ELF-1 (cell line): ENCODE measurements at regions not wholly inside any gene's neighbourhood (a gene's known extent, or its start where the extent isn't known, plus 50 kb on each side); places are given as distances from the start of the nearest gene placed in this dataset.
A peak's percentile ranks its signal among the peaks of the same experiment; 100 is the strongest.
"Not testable (repeated sequence)": the region's sequence is repeated elsewhere in the genome, so short reads cannot be mapped to it uniquely, and the experiment has no call there.

Experiments used
- DNase-seq: peaks from one replicate; pipeline ENCODE4 v3.0.0-alpha.2; 2016; ENCODE audit warnings: low read depth, low spot score

DNA sequence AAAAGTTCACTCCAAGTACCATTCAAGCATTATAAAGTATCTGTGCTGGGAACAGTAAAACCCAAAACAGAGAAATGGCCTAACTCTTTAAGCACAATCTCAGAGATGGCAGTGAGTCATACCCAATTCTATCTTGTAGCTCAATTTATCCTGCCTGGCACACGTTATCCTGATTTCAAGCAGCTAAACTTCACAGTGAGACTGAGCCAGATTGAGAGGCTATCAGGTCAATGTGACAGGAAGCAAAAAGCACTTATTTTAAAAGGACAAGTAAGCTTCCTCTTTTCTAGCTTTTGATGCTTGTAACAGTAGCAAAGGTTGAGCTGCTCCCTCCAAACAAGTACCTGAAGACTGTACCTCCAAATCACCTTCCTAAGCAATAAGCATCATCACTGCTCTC, 324.9 kb downstream of the NAF1 start:
- DNase-seq = no peak

DNA sequence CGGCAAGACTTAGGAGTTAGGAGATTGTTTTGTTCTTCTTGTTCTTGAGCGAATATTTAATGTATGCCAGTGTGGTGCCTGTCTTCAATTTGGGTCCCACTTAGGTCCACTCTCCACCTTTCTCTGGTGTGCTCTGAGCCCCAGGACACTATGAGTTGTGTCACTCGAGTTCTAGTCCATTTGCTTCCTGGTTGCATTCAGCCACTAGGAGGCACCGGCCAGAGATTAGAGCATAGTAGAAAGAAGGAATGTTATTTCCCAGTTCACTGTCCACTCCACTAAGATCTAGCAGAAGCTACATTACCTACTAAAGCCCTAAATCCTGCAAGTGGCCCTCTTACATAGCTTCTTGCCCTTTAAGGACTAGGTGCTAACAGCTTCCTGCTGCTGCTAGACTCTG, 326.9 kb downstream of the NAF1 start:
- no peak for DNase-seq

DNA sequence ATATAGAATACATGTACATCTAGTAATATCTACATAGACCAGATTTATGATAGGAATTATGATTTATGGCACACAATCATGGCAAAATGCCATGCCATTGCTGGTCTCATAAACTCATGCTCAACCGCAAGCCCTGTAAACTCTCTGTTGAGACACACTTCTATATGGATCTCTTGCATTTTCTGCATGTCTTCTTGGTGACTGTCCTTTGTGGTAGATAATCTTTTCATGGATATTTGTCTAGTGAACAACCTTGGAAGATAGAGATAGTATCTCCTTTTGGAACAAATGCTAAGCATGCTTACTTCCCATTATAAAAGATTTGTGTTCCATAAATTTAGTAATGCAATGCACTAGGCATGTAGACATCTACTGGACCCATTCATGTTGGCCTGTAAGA, 328.0 kb downstream of the NAF1 start:
- DNase-seq = no peak

DNA sequence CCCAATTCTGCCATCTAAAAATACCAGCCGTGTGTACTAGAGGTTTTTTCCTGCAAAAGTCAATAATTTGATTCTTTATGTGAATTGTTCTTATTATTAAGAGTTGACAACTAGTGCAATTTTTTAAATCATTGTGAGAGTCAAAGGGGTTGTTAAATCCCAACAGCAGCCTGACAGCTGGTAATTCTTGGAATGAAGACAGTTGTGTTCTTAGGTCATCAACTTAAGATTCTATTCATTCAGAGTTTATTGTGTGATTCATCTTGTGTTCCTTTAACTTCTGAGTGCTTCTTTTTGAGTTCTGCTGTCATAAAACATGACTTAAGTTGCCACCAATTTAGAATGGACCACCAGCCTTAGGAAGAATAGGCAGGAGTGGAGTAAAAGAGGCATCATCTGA, 329.0 kb downstream of the NAF1 start:
- DNase-seq = no peak

DNA sequence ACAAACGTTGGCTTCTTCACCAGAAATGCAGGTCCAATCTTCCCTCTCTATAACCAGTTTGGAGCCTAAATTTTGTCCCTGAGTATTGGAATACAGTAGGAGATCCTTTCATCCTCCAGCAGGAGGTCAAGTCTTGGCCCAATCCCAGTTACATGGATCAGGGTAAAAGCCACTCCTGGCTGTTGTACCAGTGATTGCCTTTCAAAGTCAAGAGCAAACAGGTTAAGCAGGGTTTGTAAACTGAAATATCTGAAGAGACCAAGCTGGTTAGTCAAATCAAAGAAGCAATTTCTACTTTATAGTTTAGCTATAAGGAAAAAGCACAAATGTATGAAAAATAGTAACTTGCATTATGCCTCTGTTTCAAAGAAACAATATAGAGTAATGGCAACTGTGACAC, 329.4 kb downstream of the NAF1 start:
- DNase-seq = no peak

DNA sequence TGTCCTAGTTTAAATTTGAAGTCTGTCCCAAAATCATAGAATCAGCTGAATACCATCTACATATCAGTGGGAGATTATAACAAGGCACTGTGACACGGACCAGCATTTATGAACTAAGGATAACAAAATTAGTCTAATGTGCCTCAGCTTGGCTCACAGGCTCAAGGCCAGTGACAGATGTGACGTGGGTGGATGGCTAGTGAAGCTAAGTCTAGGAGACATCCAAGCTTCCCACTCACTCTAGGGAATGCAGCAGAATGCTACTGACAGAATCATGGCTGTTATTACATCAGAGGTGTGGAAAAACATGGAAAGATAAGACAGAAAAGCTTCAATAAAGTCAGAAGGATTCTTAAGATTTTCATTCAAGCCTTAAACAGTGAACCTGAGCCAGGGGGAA, 329.9 kb downstream of the NAF1 start:
- DNase-seq = no peak

DNA sequence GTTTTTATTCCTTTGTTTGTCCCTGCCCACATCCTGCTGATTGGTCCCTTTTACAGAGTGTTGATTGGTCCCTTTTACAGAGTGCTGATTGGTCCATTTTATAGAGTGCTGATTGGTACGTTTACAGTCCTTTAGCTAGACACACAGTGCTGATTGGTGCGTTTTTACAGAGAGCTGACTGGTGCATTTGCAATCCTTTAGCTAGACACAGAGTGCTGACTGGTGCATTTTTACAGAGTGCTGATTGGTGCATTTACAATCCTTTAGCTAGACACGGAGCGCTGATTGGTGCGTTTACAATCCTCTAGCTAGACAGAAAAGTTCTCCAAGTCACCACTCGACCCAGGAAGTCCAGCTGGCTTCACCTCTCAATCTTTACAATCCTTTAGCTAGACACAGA, 330.4 kb downstream of the NAF1 start:
- DNase-seq = not testable (repeated sequence)

DNA sequence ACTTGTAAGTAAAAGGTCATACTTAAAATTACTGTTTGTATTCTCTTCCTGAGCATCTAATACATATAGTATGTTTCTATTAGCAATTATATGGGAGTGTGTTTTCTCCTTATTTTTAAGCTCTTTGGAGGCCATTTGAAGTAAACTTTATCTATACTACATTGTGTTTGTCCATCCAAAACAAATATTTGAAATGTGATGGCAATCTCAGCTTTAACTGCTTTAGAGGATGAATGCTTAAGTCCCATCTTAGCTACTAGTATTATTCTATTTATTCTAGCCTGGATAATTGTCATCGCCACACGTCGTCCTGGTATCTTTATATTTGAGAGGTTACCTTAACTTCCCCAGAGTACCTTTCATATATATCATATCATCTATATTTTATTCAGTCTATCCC, 335.8 kb downstream of the NAF1 start:
- DNase-seq = no peak

DNA sequence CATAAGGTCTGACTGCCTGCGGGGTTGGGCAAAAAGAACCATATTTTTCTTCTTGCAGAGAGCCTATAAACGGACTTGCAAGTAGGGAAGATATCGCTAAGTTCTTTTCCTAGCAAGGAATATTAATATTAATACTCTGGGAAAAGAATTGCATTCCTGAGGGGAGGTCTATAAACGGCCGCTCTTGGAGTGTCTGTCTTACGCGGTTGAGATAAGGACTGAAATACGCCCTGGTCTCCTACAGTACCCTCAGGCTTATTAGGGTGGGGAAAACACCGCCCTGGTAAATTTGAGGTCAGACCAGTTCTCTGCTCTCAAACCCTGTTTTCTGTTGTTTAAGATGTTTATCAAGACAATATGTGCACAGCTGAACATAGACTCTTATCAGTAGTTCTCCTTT, 349.3 kb downstream of the NAF1 start:
- not testable (repeated sequence) for DNase-seq

DNA sequence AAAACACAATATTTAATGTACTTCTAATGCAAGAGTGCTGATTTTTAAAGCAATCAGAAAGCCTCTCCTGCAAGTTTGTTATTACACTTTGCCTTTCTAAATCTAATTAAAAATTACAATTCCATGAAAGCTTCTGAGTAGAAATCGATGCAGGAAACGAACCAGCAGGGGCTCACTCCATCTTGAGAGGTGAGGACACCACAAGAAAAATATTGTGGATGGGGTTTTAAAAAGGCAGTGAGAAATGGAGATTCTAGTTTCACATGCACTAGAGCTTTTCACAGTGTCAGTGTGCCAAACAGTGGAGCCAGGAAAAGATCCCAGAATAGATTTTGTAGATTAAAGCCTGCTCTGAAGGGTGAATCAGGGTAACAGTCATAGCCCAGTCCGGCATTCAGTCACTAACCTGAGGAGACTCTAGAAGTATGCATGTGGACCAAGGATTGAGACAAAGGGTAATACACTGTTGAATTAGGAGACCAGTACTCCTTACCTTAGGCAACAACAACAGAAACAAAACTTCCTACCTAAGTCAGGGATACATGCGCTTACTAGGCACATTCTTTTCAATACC, 362.3 kb downstream of the NAF1 start:
- no peak for DNase-seq

DNA sequence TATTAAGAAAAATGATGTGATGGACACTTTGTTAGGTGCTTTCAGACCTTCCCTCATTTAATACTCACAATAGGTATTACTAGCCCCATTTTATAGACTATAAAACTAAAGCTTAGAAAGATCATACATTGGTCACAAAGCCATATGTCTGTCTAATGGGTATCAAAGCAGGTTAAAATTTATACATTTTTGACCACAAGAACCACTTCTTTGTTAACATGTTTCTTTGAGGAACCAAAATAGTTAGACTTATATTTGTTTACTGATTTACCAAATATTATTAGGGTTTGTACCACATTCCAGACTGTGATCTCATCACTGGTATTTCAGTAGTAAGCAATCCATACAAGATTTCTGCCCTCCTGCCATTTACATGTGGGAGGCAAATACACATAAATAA, 363.3 kb downstream of the NAF1 start:
- DNase-seq = no peak

DNA sequence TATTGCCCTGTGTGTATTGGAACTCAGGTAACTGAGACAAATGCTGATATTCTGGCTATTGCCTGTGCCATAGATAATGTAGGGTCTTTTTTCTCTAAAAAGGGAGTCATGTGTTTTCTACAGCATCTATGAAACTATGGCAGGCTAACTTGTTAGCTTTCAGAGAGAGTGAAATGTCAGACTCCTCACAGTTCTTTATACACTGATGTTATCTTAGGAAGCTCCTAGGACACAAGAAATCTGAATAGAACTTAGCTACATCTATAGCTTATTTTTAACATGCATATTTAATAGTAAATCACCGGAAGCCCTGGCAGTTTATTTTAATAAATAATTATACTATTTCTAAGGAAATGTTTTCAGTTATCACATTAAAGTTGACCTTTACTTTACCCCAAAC, 369.6 kb downstream of the NAF1 start:
- DNase-seq = no peak

DNA sequence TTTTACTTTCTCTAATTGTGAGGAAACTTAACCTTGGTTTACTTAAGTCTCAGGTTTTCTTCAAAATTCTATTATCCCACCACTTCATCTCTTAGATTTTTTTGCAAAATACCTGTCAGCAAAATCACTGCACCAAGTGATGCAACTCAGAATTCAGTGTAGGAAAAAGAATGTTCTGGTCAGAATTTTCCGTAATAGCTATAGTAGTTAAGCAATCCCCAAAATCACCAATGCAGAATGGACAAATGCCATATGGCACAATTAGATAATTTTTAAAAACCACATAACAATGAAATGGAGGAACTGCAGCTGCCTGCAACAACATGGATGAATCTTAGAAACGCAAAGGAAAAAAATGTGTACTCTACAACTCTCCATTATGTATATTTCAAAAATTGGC, 373.1 kb downstream of the NAF1 start:
- DNase-seq = no peak

DNA sequence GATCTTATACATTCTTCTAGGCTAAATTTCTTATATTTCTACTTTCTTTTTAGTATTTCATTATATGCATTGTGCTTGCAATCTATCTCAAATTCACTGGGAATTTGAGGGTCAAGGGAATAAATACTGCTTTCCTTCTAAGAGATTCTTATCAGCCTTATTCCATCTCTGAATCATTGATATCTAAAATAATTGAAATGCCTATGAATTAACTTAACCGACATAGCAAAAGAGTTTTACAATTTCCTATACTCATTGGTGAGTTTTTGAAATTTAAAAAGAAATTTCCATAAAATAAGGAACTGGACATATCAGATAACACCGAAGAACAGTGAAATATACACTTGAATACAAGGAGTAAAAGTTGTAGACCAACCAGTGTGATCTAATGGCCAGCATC, 373.7 kb downstream of the NAF1 start:
- no peak for DNase-seq

DNA sequence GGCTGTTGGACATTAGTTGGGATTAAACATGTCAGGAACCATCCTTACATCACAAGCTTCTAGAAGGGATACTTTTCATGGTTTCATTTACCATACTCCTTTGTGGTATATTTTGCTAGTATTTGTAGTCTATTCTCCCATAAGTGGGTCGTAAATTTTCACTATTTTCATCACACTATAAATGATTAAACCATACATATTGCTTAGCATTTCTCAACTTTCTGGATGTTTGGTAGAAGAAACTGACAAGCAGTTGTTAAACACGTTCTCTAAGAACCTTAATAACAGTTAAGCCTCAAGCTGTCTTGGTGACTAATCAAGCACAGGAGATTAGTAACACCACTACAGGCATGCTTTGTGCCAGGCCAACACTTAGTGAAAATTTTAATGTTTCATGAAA, 375.5 kb downstream of the NAF1 start:
- no peak for DNase-seq

DNA sequence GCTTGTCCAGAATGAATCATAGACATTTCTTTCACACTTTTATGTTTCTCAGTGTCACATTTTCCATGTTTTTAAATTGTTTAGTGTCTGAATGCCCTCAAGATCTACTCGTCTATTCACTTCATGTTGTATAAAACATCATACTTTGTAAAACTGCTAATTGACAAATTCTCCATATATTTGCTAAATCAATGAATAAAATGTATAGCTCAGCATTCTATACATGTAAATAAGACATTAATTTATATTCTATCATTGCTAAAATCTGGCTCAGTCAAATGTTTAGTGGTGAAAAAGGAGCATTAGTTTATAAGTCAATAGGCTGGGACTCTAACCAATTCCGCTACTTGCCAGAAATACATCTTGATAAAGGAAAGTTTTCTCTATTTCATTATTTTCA, 379.6 kb downstream of the NAF1 start:
- no peak for DNase-seq

DNA sequence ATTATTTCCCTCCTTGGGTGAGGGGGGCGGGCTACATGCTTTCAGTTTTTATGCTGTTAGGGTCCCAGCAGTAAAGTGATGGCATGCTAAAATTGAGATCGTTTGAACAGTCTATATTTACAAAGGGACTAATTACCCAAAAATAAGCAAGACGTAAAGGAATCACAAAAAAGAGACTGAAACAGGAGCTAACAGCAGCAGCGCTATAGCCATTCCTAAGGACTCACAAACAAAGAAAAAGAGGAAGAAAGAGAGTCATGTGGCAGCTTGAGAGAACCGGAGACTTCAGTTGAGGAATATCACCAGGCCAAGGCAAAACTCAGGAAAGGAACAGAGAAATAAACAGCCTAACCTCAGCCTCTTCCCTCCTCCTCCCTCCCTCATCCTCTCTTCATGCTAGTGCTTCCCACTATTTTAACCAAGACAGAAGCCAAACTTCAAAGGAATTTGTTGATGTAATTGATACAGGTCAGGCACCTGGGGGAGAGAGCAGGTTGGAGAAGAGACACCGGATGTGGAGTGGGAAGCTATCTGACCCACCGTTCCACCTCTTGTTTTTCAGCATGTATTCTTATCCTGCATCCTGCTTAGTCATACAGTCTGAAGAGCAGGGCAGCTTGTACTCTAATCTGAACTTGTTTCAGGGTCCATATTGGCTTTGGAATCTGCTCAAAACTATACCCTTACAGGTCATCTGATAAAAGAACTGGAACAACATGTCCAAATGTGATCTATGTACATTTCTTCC, 383.7 kb downstream of the NAF1 start:
- DNase-seq = no peak

DNA sequence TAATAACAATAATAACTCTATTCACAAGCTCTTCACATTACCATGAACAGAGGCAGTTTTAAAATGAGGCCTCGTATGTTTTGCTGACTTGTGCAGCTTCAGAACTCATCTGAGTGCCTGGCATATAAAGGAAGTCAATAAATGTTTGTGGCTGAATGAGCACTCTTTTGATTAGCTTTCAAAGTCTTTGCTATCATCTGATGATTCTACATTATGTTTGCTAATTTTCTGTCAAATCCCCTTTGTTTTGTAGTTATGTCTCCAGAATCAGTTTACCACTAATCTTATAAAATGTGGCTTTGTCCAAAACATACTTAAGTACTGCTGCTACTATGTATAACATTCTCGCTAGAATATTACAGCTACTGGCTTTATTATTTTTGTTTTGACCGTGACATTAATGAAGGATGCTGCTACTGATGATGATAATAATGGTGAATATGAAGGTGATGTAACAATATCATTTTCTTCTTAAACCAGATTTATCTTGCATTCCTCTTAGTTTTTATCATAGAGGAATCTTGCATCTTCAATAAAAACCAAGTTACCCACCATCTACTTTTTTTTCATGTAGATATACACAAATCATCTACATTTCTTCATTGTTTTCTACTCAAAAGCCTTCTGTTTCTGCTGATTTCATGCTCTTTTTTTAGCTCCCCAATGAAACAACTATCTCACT, 384.5 kb downstream of the NAF1 start:
- DNase-seq = no peak

DNA sequence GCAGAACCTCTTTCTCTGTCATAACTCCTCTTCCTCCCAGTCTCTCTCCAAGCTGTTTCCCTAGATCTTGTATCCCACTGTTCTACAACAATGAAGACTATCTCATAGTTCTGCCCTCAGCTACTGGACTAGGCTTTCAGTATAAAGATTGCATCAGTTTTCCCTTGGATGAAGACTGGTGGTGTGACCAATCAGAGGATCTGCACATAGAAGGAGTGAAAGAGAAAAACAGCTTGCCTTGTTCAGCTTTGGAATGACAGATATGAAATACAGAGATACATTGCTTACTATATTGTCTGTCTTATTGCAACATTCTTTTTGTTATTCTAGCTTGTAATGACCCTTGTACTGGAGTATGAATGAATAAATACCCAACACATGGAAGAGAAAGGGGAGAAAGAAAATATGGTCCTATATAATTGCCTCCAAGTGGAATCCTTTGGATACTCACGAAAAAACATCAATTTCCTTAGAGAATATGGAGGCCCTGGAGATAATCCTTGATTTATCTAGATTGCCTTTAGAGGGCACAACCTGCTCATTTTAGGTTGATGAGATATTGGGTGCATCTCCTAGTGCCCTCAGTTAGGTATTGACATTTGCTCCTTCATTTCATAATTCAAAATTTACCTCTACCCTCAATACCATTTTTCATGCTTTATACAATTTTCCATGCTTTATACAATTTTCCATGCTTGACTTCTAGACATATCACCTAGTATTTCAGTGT, 395.8 kb downstream of the NAF1 start:
- no peak for DNase-seq

DNA sequence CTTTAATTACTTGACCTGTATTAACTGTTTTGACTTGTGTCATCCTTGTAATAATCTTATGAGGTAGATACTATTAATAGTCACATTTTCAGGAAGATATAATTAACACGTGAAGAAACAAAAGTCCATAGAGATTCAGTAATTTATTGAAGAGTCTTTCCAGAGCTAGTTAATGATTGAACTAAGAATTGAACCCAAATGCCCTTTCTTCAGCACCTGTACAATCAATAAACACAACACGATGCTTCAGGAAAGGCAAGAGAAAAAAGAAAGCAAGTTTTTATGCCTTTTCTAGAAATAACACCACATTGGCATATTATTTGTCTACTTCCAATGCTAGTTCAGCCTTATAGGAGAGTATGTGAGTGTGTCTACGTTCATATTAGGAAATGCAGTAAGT, 399.6 kb downstream of the NAF1 start:
- DNase-seq = no peak

DNA sequence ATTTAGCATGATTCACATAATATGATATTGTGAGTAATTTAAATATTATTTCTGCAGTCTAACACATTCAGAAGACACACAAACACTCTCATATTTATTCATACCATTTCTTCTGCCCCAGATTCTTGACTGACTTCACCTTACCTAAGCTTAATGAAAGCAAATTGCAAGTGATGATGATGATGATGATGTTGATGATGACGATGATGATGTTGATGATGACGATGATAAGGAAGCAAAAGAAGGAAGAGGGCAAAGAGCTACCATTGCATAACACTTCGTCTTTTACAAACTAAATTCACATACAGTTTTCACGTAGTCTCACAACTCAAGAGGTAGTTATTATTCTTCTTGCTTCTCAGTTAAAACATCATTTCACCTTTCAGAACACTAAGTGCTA, 404.7 kb downstream of the NAF1 start:
- no peak for DNase-seq

DNA sequence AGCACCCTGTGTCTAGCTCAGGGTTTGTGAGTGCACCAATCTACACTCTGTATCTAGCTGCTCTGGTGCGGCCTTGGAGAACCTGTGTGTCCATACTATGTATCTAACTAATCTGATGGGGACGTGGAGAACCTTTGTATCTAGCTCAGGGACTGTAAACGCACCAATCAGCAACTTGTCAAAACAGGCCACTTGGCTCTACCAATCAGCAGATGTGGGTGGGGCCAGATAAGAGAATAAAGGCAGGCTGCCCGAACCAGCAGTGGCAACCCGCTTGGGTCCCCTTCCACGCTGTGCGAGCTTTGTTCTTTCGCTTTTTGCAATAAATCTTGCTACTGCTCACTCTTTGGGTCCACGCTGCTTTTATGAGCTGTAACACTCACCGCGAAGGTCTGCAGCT, 426.5 kb downstream of the NAF1 start:
- DNase-seq = not testable (repeated sequence)

DNA sequence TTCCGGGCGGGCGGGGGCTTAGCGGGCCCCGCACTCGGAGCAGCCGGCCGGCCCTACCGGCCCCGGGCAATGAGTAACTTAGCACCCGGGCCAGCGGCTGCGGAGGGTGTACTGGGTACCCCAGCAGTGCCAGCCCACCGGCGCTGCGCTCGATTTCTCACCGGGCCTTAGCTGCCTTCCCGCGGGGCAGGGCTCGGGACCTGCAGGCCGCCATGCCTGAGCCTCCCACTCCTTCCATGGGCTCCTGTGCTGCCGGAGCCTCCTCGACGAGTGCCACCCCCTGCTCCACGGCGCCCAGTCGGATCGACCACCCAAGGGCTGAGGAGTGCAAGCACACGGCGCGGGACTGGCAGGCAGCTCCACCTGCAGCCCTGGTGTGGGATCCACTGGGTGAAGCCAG, 427.1 kb downstream of the NAF1 start:
- peak; percentile 13 for DNase-seq
